Stimulated activated CD4-positive, alpha-beta T cell treated with anti-CD3 and anti-CD28 coated beads, Interleukin-2, amount 100 ng/mL, for 24 hours (primary cell): ENCODE measurements at regions not wholly inside any gene's neighbourhood (a gene's known extent, or its start where the extent isn't known, plus 50 kb on each side); places are given as distances from the start of the nearest gene placed in this dataset.

ENCODE experiments used
- DNase-seq, 2 donors: peaks; one replicate each; pipeline ENCODE4 v3.0.0-alpha.2; 2020

GRCh38 chr2:6071519-6071918 is 379.3 kb downstream of the SOX11 start:
- DNase-seq: no peak

GRCh38 chr2:6072276-6072675 is 380.1 kb downstream of the SOX11 start:
- DNase-seq: no peak

GRCh38 chr2:6072768-6073167 is 380.6 kb downstream of the SOX11 start:
- DNase-seq: no peak

GRCh38 chr2:6073191-6074088 is 381.3 kb downstream of the SOX11 start:
- DNase-seq: no peak

- no peak for DNase-seq
Observed at GRCh38 chr2:6074089-6074643, 382.0 kb downstream of the SOX11 start.

GRCh38 chr2:6077585-6077984 is 385.4 kb downstream of the SOX11 start:
- no peak for DNase-seq

- DNase-seq: no peak
Observed at GRCh38 chr2:6078414-6078813, 386.2 kb downstream of the SOX11 start.

GRCh38 chr2:6079405-6079804 is 387.2 kb downstream of the SOX11 start:
- no peak for DNase-seq

- no peak for DNase-seq
Observed at GRCh38 chr2:6080932-6081753, 389.0 kb downstream of the SOX11 start.

- DNase-seq: no peak
Observed at GRCh38 chr2:6081955-6082624, 389.9 kb downstream of the SOX11 start.

GRCh38 chr2:6082625-6083018 is 390.4 kb downstream of the SOX11 start:
- no peak for DNase-seq

GRCh38 chr2:6083136-6083535 is 391.0 kb downstream of the SOX11 start:
- no peak for DNase-seq

- DNase-seq: no peak
Observed at GRCh38 chr2:6089474-6089873, 397.3 kb downstream of the SOX11 start.

- DNase-seq: no peak
Observed at GRCh38 chr2:6103372-6103771, 411.2 kb downstream of the SOX11 start.

GRCh38 chr2:6103949-6104348 is 411.8 kb downstream of the SOX11 start:
- DNase-seq: peak in 1 of 2 donors; percentile 2

GRCh38 chr2:6107290-6107689 is 415.1 kb downstream of the SOX11 start:
- no peak for DNase-seq

GRCh38 chr2:6109831-6110230 is 417.6 kb downstream of the SOX11 start:
- DNase-seq: no peak

- DNase-seq: no peak
Observed at GRCh38 chr2:6111781-6112261, 419.6 kb downstream of the SOX11 start.

GRCh38 chr2:6113786-6114185 is 421.6 kb downstream of the SOX11 start:
- DNase-seq: no peak

- no peak for DNase-seq
Observed at GRCh38 chr2:6127718-6128117, 435.5 kb downstream of the SOX11 start.

- DNase-seq: no peak
Observed at GRCh38 chr2:6139142-6139541, 447.0 kb downstream of the SOX11 start.

GRCh38 chr2:6139916-6140315 is 447.7 kb downstream of the SOX11 start:
- no peak for DNase-seq

- DNase-seq: no peak
Observed at GRCh38 chr2:6140509-6140908, 448.3 kb downstream of the SOX11 start.
